PC-3 (cell line): ENCODE measurements at regions not wholly inside any gene's neighbourhood (a gene's known extent, or its start where the extent isn't known, plus 50 kb on each side); places are given as distances from the start of the nearest gene placed in this dataset.

Experiments
- ATAC-seq: fragments of 200-7000 bp; cut with Tn5 transposase; 2 replicates; pipeline ENCODE4 v1.9.1; 2020; ENCODE audit warnings: mild to moderate bottlenecking, moderate library complexity
- BruUV-seq: library from RNA; stranded (reverse); fragments of 400-500 nt; replicated peaks from 2 replicates; lab custom pipeline; 2021; lab: Mats Ljungman, UMichigan
- CTCF ChIA-PET: fragments of 300-600 bp; sonication (Branson Sonifier 250); formaldehyde crosslinking; loops from one replicate; lab custom pipeline; 2022; ENCODE audit warnings: antibody characterized with exemption; lab: Charles Lee
- POLR2A ChIA-PET: fragments of 300-600 bp; sonication (Branson Sonifier 250); formaldehyde crosslinking; loops from one replicate; lab custom pipeline; 2022; ENCODE audit warnings: antibody characterized with exemption; ENCODE audit not compliant: unreplicated experiment; lab: Charles Lee
- DNase-seq: peaks from one replicate; pipeline ENCODE4 v3.0.0-alpha.2; 2015
- H2AFZ ChIP-seq: fragments of 300-600 bp; sonication (generic); 2 replicates; pipeline ENCODE4 v1.6.0; 2016; ENCODE audit warnings: antibody characterized with exemption, low read length
- H3F3A ChIP-seq: fragments of 300-600 bp; sonication (generic); one replicate; pipeline ENCODE4 v1.6.0; 2017; ENCODE audit warnings: antibody characterized with exemption, low read length, control low read depth, mild to moderate bottlenecking; ENCODE audit not compliant: unreplicated experiment
- H3K27ac ChIP-seq: fragments of 300-600 bp; sonication (generic); 2 replicates; pipeline ENCODE4 v1.5.1; 2016; ENCODE audit warnings: mild to moderate bottlenecking, low read length
- H3K27me3 ChIP-seq: fragments of 300-600 bp; sonication (generic); 2 replicates; pipeline ENCODE4 v1.6.1; 2016; ENCODE audit warnings: low read length, mixed read lengths
- H3K36me3 ChIP-seq: fragments of 300-600 bp; sonication (generic); 2 replicates; pipeline ENCODE4 v1.6.1; 2016; ENCODE audit warnings: low read depth, mixed run types, low read length, mixed read lengths
- H3K4me1 ChIP-seq: fragments of 300-600 bp; sonication (generic); 2 replicates; pipeline ENCODE4 v1.5.1; 2016; ENCODE audit warnings: low read length; ENCODE audit not compliant: insufficient read depth
- H3K4me2 ChIP-seq: fragments of 300-600 bp; sonication (generic); 2 replicates; pipeline ENCODE4 v1.6.0; 2016; ENCODE audit warnings: low read length
- H3K4me3 ChIP-seq: fragments of 300-600 bp; sonication (generic); 2 replicates; pipeline ENCODE4 v1.5.1; 2016; ENCODE audit warnings: mild to moderate bottlenecking, low read length, mixed read lengths
- H3K79me2 ChIP-seq: fragments of 300-600 bp; sonication (generic); 2 replicates; pipeline ENCODE4 v1.6.1; 2017; ENCODE audit warnings: low read length, mixed read lengths
- H3K9ac ChIP-seq: fragments of 300-600 bp; sonication (generic); 2 replicates; pipeline ENCODE4 v1.6.0; 2016; ENCODE audit warnings: mild to moderate bottlenecking, low read length
- H3K9me2 ChIP-seq: fragments of 300-600 bp; sonication (generic); replicated peaks from 2 replicates; pipeline ENCODE4 v1.6.1; 2016; ENCODE audit warnings: mixed run types, low read length, mixed read lengths
- H3K9me3 ChIP-seq: fragments of 300-600 bp; sonication (generic); 2 replicates; pipeline ENCODE4 v1.6.1; 2016; ENCODE audit warnings: low read length, mixed read lengths
- H4K20me1 ChIP-seq: fragments of 300-600 bp; sonication (generic); 2 replicates; pipeline ENCODE4 v1.6.1; 2016; ENCODE audit warnings: low read length, mixed read lengths
- CTCF ChIP-seq: fragments of 300-600 bp; sonication (generic); conservative IDR thresholded peaks from 2 replicates; pipeline ENCODE4 v1.5.1; 2017; ENCODE audit warnings: antibody characterized with exemption, low read depth, mild to moderate bottlenecking, low read length
- EZH2 ChIP-seq: fragments of 300-600 bp; sonication (generic); IDR thresholded peaks from one replicate; pipeline ENCODE4 v1.6.1; 2017; ENCODE audit warnings: antibody characterized with exemption, mild to moderate bottlenecking, low read length; ENCODE audit not compliant: unreplicated experiment
- EZH2phosphoT487 ChIP-seq: fragments of 300-600 bp; sonication (generic); IDR thresholded peaks from 2 replicates; pipeline ENCODE4 v1.6.1; 2018; ENCODE audit warnings: mild to moderate bottlenecking, antibody characterized with exemption, low read length, borderline replicate concordance
- intact Hi-C: fragments of 100-400 bp; cut with micrococcal nuclease; formaldehyde crosslinking; loops from 2 replicates; pipeline ENCODE4 v1.9.0; 2023

GRCh38 chr1:209397910-209398309, 185.6 kb upstream of the CAMK1G start:
- Histone ChIP-seq H3K9ac (peak overlapping the region; percentile 18; the same call in 1 of the 2 replicates), H3K4me2 (peak overlapping the region; percentile 60)
- POLR2A ChIA-PET: no interaction called here

GRCh38 chr1:209398313-209398991, 185.1 kb upstream of the CAMK1G start:
- TF ChIP-seq CTCF (no peak), EZH2 (no peak), EZH2phosphoT487 (no peak)
- no peak overlapping the region for H3K4me3 ChIP-seq
- H3K9me3 ChIP-seq: no peaks in the 10 kb centered on the region
- DNase-seq (peak; percentile 99), ATAC-seq (peak; percentile 91)
- H3K27ac ChIP-seq: peak overlapping the region; percentile 89
- peaks cover 7% of the 10 kb centered on the region for H3F3A ChIP-seq
- no peaks in the 10 kb centered on the region for H3K9me2 ChIP-seq
- no peaks in the 10 kb centered on the region for H4K20me1 ChIP-seq
- no peaks in the 10 kb centered on the region for H3K27me3 ChIP-seq
- H3K36me3 ChIP-seq: no peaks in the 10 kb centered on the region
- TSS peak; percentile 78 for BruUV-seq
- H3K4me1 ChIP-seq: peaks cover 46% of the 10 kb centered on the region
- no peaks in the 10 kb centered on the region for H3K79me2 ChIP-seq
- POLR2A ChIA-PET: interaction anchor here (0.6 kb wide), 1 partner anchor 191 kb away, joined by 3 read pairs; no protein-coding TSS in a partner anchor
- H3K9ac ChIP-seq: peak overlapping the region; percentile 40
- peak overlapping the region; percentile 27 for H2AFZ ChIP-seq
- CTCF ChIA-PET: interaction anchor here (0.5 to 0.8 kb wide), 4 partner anchors 13 to 44 kb away, joined by 3 to 4 read pairs (median 4); no protein-coding TSS in a partner anchor
- peak overlapping the region; percentile 60 for H3K4me2 ChIP-seq
- intact Hi-C loops: loop anchor here (1.0 kb wide), 1 partner anchor 37 kb away; no protein-coding TSS in a partner anchor

More at GRCh38 chr1:209397910-209398309, 185.6 kb upstream of the CAMK1G start:
- peaks cover 6% of the 10 kb centered on the region for H3F3A ChIP-seq
- DNase-seq (no peak), ATAC-seq (no peak)
- H3K79me2 ChIP-seq: no peaks in the 10 kb centered on the region
- no peaks in the 10 kb centered on the region for H3K9me2 ChIP-seq
- CTCF ChIA-PET: interaction anchor here (0.5 to 1.1 kb wide), 2 partner anchors 18 to 19 kb away, joined by 3 to 4 read pairs; no protein-coding TSS in a partner anchor
- no peaks in the 10 kb centered on the region for H3K36me3 ChIP-seq
- peak overlapping the region; percentile 89 for H3K27ac ChIP-seq
- intact Hi-C loops: loop anchor here (1.0 kb wide), 1 partner anchor 37 kb away; no protein-coding TSS in a partner anchor
- peaks cover 43% of the 10 kb centered on the region for H3K4me1 ChIP-seq
- H3K27me3 ChIP-seq: no peaks in the 10 kb centered on the region
- H3K4me3 ChIP-seq: no peak overlapping the region
- H4K20me1 ChIP-seq: no peaks in the 10 kb centered on the region
- H2AFZ ChIP-seq: no peak overlapping the region
- H3K9me3 ChIP-seq: no peaks in the 10 kb centered on the region
- TF ChIP-seq EZH2: no peak
- TF ChIP-seq CTCF: no peak
- no peak for TF ChIP-seq EZH2phosphoT487
- BruUV-seq: no TSS peak

- ChIA-PET POLR2A (no interaction called here), CTCF (interaction anchor here (0.7 kb wide), 1 partner anchor 642 kb away, joined by 4 read pairs; no protein-coding TSS in a partner anchor)
- DNase-seq (no peak), ATAC-seq (no peak)
- Histone ChIP-seq H3K36me3 (no peaks in the 10 kb centered on the region), H3K4me3 (no peak overlapping the region), H3K9me3 (no peaks in the 10 kb centered on the region), H3F3A (peaks cover 17% of the 10 kb centered on the region), H3K9me2 (no peaks in the 10 kb centered on the region), H2AFZ (no peak overlapping the region), H3K9ac (peak overlapping the region; percentile 40; the same call in 1 of the 2 replicates), H4K20me1 (no peaks in the 10 kb centered on the region), H3K27me3 (no peaks in the 10 kb centered on the region), H3K27ac (peak overlapping the region; percentile 89), H3K4me1 (peaks cover 60% of the 10 kb centered on the region), H3K79me2 (no peaks in the 10 kb centered on the region), H3K4me2 (no peak overlapping the region)
- BruUV-seq: no TSS peak
- intact Hi-C loops: no loop called here
- TF ChIP-seq CTCF (no peak), EZH2 (no peak), EZH2phosphoT487 (no peak)
Observed at GRCh38 chr1:209399800-209400199, 183.7 kb upstream of the CAMK1G start.
